ENCODE measurements at regions not wholly inside any gene's neighbourhood (a gene's known extent, or its start where the extent isn't known, plus 50 kb on each side); places are given as distances from the start of the nearest gene placed in this dataset.

DNA sequence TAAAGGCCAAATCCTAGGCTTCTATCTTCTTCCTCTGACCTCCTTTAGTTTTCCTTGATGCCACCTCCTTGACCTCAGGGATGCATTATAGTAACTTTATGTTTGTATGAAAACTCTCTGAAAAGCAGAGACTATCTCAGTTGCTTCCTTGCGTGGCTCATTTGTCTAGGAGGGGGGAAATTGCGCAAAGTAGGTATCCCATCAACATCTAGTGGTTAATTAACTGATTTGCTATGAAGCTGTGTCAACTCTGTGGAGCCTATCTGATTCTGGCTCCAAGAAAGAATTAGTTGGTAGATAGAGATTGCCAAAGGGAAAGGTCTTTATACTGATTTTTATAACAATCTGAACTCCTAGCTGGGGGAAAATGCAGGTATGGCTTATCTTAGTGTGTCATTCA is 82.1 kb upstream of the FRY start:
- DNase-seq (ENCODE audit: low spot score): no peak
- TF ChIP-seq, protein P1, sequence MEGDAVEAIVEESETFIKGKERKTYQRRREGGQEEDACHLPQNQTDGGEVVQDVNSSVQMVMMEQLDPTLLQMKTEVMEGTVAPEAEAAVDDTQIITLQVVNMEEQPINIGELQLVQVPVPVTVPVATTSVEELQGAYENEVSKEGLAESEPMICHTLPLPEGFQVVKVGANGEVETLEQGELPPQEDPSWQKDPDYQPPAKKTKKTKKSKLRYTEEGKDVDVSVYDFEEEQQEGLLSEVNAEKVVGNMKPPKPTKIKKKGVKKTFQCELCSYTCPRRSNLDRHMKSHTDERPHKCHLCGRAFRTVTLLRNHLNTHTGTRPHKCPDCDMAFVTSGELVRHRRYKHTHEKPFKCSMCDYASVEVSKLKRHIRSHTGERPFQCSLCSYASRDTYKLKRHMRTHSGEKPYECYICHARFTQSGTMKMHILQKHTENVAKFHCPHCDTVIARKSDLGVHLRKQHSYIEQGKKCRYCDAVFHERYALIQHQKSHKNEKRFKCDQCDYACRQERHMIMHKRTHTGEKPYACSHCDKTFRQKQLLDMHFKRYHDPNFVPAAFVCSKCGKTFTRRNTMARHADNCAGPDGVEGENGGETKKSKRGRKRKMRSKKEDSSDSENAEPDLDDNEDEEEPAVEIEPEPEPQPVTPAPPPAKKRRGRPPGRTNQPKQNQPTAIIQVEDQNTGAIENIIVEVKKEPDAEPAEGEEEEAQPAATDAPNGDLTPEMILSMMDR (IDR thresholded peaks at IDR 0.05; ENCODE audit: borderline replicate concordance, control extremely low read depth, extremely low read depth, insufficient read depth, missing control alignments): no peak
- in situ Hi-C loops (cut with MboI; ENCODE audit: low sequenced_read_pairs, unreplicated experiment): no loop called here

DNA sequence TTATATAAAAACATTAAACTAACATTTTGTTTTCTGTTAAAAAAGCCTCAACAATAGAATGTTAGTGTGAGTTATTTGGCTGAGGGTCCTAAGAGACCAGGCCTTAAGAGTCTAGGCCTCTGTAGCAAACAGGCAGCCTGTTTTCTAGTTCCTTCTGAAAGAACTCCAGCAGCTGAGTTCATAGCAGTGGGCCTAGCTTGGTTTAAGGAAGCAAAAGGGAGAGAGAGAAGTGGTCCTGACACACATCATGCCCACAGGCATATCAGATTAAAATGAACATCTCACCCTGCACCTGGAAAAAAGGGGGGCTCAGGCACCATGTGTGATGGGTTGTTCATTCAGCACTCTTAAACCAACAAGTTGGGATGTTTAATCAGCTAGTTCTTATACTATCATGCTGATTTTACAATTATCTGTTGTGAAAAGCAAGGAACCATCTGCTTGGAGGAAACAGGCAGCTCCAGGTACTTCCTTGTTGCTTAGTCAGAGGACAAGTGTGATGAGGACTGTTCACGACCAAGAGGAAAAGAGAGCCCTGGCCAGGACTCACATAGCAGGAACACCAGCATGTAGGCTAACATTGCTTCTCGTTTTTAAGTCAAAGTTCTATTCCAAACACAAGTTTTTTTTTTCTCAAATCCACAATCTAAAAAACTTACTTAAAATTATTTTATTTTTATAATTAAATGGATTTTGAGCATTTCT is 81.3 kb upstream of the FRY start:
- in situ Hi-C loops (cut with MboI; ENCODE audit: low sequenced_read_pairs, unreplicated experiment): no loop called here
- TF ChIP-seq, protein P1 (IDR thresholded peaks at IDR 0.05; ENCODE audit: borderline replicate concordance, control extremely low read depth, extremely low read depth, insufficient read depth, missing control alignments): no peak
- DNase-seq (ENCODE audit: low spot score): no peak

DNA sequence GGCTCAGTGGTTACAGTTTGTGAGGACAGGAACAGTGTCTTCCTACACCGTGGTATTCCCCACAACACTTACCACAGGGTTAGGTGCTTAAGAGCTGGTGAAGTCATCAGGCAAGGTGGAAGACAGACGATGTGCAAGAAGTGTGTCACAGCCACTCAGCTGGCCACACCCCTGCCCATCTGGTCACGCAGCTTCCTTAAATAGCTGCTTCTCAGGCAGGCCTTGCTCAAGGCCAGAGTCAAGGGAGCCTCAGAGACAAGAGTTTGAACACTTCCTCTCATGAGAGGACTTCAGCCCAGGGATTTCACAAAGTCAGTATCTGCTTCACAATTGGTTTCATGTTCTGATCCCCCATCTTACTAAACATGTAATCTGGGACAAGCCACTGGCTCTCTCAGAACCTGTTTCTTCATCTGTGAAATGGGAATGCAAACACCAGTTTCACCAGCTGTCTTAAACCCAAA is 80.3 kb upstream of the FRY start:
- peak; percentile 84 for DNase-seq (ENCODE audit: low spot score)
- TF ChIP-seq, protein P1 (IDR thresholded peaks at IDR 0.05; ENCODE audit: borderline replicate concordance, control extremely low read depth, extremely low read depth, insufficient read depth, missing control alignments): no peak
- in situ Hi-C loops (cut with MboI; ENCODE audit: low sequenced_read_pairs, unreplicated experiment): no loop called here

DNA sequence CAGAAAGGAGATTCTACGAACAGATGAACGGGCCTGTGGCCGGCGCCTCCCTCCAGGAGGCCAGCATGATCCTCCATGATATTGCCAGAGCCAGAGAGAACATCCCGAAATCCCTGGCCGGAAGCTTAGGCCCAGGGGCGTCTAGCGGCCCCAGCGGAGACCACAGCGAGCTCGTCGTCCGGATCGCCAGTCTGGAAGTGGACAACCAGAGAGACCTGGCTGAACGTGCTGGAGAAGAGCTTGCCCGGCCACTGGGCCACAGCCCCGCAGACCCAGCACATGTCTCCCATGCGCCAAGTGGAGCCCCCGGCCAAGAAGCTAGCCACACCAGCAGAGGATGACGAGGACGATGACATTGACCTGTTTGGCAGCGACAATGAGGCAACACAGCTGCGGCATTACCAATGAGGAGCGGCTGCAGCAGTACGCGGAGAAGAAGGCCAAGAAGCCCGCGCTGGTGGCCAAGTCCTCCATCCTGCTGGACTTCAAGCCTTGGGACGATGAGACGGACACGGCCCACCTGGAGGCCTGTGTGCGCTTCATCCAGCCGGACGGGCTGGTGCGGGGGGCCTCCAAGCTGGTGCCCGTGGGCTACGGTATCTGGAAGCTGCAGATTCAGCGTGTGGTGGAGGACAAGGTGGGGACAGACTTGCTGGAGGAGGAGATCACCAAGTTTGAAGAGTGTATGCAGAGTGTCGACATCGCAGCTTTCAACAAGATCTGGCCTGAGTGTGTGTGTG is 78.8 kb upstream of the FRY start:
- TF ChIP-seq, protein P1 (IDR thresholded peaks at IDR 0.05; ENCODE audit: borderline replicate concordance, control extremely low read depth, extremely low read depth, insufficient read depth, missing control alignments): no peak
- no peak for DNase-seq (ENCODE audit: low spot score)
- in situ Hi-C loops (cut with MboI; ENCODE audit: low sequenced_read_pairs, unreplicated experiment): no loop called here

GRCh38 chr13:31955101-31955500 is 76.5 kb upstream of the FRY start:
- no peak for DNase-seq (ENCODE audit: low spot score)
- in situ Hi-C loops (cut with MboI; ENCODE audit: low sequenced_read_pairs, unreplicated experiment): no loop called here
- TF ChIP-seq, protein P1 (IDR thresholded peaks at IDR 0.05; ENCODE audit: borderline replicate concordance, control extremely low read depth, extremely low read depth, insufficient read depth, missing control alignments): no peak

DNA sequence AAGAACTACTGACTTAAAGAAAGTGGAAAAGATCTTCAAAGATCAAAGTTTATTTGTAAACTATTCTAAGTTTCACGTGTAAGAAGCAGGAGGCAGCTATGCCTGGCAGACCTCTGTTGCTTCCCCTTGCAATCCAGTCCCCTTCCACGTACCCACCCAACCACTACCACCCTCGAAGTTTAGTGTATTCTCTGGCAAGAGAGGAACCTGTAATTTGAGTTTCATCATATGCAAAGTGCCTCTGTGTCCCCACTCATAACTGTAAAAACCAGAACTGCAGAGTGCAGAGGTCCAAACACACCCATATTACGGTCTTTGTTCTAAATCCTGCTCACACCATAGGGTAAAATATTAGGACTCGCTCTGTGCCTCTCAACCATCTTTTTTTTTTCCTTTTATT is 75.8 kb upstream of the FRY start:
- in situ Hi-C loops (cut with MboI; ENCODE audit: low sequenced_read_pairs, unreplicated experiment): no loop called here
- DNase-seq (ENCODE audit: low spot score): no peak
- TF ChIP-seq, protein P1 (IDR thresholded peaks at IDR 0.05; ENCODE audit: borderline replicate concordance, control extremely low read depth, extremely low read depth, insufficient read depth, missing control alignments): no peak

Data from GM13976 (cell line).